Breast epithelium (tissue), 4 donors: ENCODE measurements at regions not wholly inside any gene's neighbourhood (a gene's known extent, or its start where the extent isn't known, plus 50 kb on each side); places are given as distances from the start of the nearest gene placed in this dataset.

ENCODE experiments used
- DNase-seq, 2 donors: peaks; one replicate each; pipeline ENCODE4 v3.0.0-alpha.2; 2019; ENCODE audit warnings: low spot score in 2 of 2
- H3K27ac ChIP-seq, 2 donors: fragments of 200-600 bp; sonication (generic) in 1 of 2; one replicate each; pipeline ENCODE4 v1.5.1; 2016 to 2019; ENCODE audit warnings: mild to moderate bottlenecking in 1 of 2
- H3K27me3 ChIP-seq, 2 donors: fragments of 200-600 bp; sonication (generic) in 1 of 2; one replicate each; pipeline versions ENCODE4 v1.5.1 to v1.6.0; 2017 to 2019; ENCODE audit warnings: control low read depth in 1 of 2, mild to moderate bottlenecking in 1 of 2
- H3K36me3 ChIP-seq: fragments of 200-600 bp; one replicate; pipeline ENCODE4 v1.5.1; 2019
- H3K4me1 ChIP-seq, 2 donors: fragments of 200-600 bp; sonication (generic); one replicate each; pipeline ENCODE4 v1.5.1; 2016 to 2019; ENCODE audit warnings: control low read depth in 1 of 2
- H3K4me3 ChIP-seq, 3 donors: fragments of 200-600 bp; sonication (generic); 1 replicate in 2 of 3; 2 replicates in 1 of 3; pipeline ENCODE4 v1.5.1; 2016 to 2019; ENCODE audit warnings: mild to moderate bottlenecking in 3 of 3, moderate library complexity in 2 of 3
- H3K9me3 ChIP-seq, 2 donors: fragments of 200-600 bp; sonication (generic) in 1 of 2; one replicate each; pipeline ENCODE4 v1.5.1; 2016 to 2019; ENCODE audit warnings: control low read depth in 1 of 2
- POLR2A ChIP-seq: fragments of 450-650 bp; IDR thresholded peaks from one replicate; pipeline ENCODE4 v1.6.1; 2016; ENCODE audit warnings: antibody characterized with exemption, mild to moderate bottlenecking, moderate library complexity
- POLR2AphosphoS5 ChIP-seq, 3 donors: sonication (generic); formaldehyde crosslinking; IDR thresholded peaks; one replicate each; pipeline ENCODE4 v1.6.1; 2017; ENCODE audit warnings: antibody characterized with exemption in 3 of 3
- intact Hi-C: fragments of 100-400 bp; cut with DNase I; formaldehyde crosslinking; loops from one replicate; pipeline ENCODE4 v1.15.1; 2023; ENCODE audit warnings: low total_unique reads
- TF ChIP-seq, protein P1 (sequence below), 3 donors: fragments of 450-650 bp; IDR thresholded peaks; one replicate each; pipeline ENCODE4 v1.5.1; 2016 to 2017; ENCODE audit warnings: antibody characterized with exemption in 3 of 3, mild to moderate bottlenecking in 3 of 3, moderate library complexity in 3 of 3

DNA sequence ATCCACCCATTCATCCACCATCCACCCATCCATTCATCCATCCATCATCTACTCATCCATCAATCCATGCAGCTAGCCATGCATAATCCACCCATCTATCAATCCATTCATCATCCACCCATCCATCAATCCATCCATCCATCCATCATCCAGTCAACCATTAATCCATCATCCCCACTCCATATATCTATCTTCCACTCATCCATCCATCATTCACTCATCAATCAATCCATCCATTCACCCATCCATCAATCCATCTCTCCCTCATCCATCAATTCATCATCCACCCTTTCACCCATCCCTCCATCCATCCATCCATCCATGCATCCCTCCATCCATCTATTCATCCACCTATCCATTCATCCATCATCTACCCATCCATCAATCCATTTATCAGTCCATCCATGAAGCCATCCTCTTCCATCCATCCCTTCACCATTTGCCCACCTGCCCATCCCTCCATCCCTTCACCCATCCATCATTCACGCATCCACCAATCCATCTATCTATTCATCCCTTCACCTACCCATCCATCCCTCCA lies 689.4 kb downstream of the BRD1 start:
- intact Hi-C loops: no loop called here
- Histone ChIP-seq H3K27ac (no peak overlapping the region), H3K9me3 (no peaks in the 10 kb centered on the region), H3K36me3 (no peaks in the 10 kb centered on the region), H3K4me3 (no peak overlapping the region), H3K27me3 (peaks cover 0 to 37% of the 10 kb centered on the region in 2 donors), H3K4me1 (no peaks in the 10 kb centered on the region)
- no peak for DNase-seq
- TF ChIP-seq, protein P1, sequence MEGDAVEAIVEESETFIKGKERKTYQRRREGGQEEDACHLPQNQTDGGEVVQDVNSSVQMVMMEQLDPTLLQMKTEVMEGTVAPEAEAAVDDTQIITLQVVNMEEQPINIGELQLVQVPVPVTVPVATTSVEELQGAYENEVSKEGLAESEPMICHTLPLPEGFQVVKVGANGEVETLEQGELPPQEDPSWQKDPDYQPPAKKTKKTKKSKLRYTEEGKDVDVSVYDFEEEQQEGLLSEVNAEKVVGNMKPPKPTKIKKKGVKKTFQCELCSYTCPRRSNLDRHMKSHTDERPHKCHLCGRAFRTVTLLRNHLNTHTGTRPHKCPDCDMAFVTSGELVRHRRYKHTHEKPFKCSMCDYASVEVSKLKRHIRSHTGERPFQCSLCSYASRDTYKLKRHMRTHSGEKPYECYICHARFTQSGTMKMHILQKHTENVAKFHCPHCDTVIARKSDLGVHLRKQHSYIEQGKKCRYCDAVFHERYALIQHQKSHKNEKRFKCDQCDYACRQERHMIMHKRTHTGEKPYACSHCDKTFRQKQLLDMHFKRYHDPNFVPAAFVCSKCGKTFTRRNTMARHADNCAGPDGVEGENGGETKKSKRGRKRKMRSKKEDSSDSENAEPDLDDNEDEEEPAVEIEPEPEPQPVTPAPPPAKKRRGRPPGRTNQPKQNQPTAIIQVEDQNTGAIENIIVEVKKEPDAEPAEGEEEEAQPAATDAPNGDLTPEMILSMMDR (IDR thresholded peaks at IDR 0.05): no peak
- no peak for TF ChIP-seq POLR2AphosphoS5 (IDR thresholded peaks at IDR 0.05)
- no peak for TF ChIP-seq POLR2A

DNA sequence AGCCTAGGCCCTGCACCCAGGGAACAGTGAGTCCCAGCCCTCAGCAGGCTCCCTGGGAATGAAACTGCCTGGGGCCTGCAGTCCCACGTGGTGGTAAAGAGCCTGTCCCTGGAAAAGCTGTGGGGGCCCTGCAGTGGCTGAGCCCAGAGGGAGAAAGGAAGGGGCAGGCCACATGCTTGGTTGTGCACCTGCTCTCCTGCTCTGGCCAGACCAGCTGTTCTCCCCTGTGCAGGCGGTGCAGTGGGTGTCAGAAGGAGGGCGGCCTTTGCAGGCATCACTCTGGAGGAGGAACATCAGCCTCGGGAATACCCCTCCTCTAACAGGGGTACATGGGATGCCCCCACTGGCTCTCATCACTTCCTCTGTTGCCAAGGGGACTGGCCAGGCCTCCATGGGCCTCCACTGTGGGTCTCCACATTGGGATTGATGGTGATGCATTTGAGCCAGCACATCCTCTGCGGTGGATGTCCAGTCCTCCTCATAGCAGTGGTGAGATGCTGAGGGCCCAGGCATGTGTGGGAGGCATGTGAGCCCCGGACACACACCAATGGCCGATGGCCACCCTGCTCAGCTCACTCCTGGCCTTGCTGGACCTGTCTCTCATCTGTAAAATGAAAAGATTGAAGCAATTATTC lies 690.4 kb downstream of the BRD1 start:
- intact Hi-C loops: no loop called here
- Histone ChIP-seq H3K27ac (no peak overlapping the region), H3K4me3 (no peak overlapping the region), H3K36me3 (no peaks in the 10 kb centered on the region), H3K9me3 (no peaks in the 10 kb centered on the region), H3K4me1 (no peaks in the 10 kb centered on the region), H3K27me3 (peaks cover 0 to 37% of the 10 kb centered on the region in 2 donors)
- DNase-seq: no peak
- no peak for TF ChIP-seq POLR2A
- TF ChIP-seq POLR2AphosphoS5 (IDR thresholded peaks at IDR 0.05): no peak
- TF ChIP-seq, protein P1 (IDR thresholded peaks at IDR 0.05): no peak

DNA sequence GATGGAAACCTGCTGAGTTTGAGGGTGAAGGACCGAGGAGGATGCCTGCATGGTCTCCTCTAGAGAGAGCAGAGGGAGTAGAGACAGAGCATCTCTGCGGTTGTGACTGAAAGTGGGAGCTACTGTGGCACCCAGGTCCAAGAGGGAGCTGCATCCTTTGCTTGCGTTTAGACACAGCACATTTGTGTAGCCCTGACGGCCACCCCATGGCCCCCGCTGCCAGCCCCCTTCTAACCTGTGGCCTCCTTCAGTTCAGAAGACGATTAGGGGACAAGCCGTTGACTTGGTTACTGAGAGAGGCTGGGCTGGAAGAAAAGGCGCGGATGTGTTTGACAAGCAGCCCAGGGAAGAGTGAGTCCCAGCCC lies 690.9 kb downstream of the BRD1 start:
- no peak for DNase-seq
- Histone ChIP-seq H3K4me3 (no peak overlapping the region), H3K4me1 (no peaks in the 10 kb centered on the region), H3K27me3 (peaks cover 0 to 35% of the 10 kb centered on the region in 2 donors), H3K36me3 (no peaks in the 10 kb centered on the region), H3K27ac (no peak overlapping the region), H3K9me3 (no peaks in the 10 kb centered on the region)
- no peak for TF ChIP-seq POLR2A
- TF ChIP-seq, protein P1 (IDR thresholded peaks at IDR 0.05): no peak
- TF ChIP-seq POLR2AphosphoS5 (IDR thresholded peaks at IDR 0.05): no peak
- intact Hi-C loops: no loop called here

DNA sequence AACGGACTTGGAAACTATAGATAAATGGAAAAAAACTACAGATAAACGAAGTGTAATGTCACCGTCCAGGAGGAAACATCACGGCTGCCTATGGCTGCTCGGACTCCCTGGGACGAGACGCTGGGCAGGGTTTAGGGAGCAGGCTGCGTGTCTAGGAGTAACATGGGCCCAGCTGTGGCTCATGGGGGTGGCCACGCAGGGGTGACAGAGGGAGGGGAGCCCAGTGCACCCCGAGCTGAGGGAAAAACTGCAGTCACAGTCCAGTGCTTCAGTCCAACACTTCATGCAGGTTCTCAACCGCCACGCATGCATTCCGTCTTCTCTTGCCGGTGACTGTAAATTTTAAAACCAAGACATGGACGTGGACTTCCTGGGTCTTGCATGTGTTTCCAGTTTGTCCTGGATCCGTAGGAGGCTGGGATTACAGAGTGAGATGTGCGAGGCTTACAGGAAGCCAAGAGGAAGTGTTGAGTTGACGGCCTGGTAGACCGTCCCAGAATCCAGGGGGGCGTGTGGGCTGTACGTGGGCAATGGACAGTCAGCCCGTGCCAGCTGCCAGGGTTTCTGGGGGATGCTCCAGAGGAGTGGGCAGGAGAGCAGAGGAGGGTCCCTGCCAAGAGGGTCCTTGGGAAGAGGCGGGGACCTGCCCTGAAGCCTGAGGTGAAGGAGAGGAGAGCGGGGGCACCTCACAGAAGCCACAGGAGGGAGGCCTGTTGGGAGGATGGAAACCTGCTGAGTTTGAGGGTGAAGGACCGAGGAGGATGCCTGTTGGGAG lies 691.4 kb downstream of the BRD1 start:
- no peaks in the 10 kb centered on the region for H3K9me3 ChIP-seq
- no peaks in the 10 kb centered on the region for H3K36me3 ChIP-seq
- no peak overlapping the region for H3K4me3 ChIP-seq
- TF ChIP-seq, protein P1 (IDR thresholded peaks at IDR 0.05): no peak
- no peak for TF ChIP-seq POLR2AphosphoS5 (IDR thresholded peaks at IDR 0.05)
- no peak for TF ChIP-seq POLR2A
- no peak for DNase-seq
- H3K27ac ChIP-seq: no peak overlapping the region
- H3K27me3 ChIP-seq: peaks cover 0 to 29% of the 10 kb centered on the region in 2 donors
- H3K4me1 ChIP-seq: no peaks in the 10 kb centered on the region
- intact Hi-C loops: no loop called here

DNA sequence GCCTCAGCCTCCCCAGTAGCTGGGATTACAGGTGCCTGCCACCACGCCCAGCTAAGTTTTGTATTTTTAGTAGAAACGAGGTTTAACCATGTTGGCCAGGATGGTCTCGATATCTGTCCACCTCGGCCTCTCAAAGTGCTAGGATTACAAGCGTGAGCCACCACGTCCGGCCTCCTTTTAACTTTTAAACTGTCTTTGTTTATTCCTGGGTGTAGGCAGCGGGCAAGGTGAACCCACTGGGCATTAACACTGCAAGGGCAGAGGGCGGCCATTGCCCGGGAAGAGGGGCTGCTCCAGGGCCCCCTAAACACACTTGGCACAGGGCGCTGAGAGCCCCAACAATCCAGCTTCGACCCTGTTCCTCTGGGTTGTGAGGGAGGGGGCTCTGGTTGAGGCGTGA lies 693.6 kb downstream of the BRD1 start:
- Histone ChIP-seq H3K36me3 (no peaks in the 10 kb centered on the region), H3K27ac (no peak overlapping the region), H3K4me1 (no peaks in the 10 kb centered on the region), H3K4me3 (no peak overlapping the region), H3K9me3 (no peaks in the 10 kb centered on the region), H3K27me3 (peaks cover 0 to 11% of the 10 kb centered on the region in 2 donors)
- TF ChIP-seq, protein P1 (IDR thresholded peaks at IDR 0.05): no peak
- TF ChIP-seq POLR2AphosphoS5 (IDR thresholded peaks at IDR 0.05) (no peak), POLR2A (no peak)
- DNase-seq: no peak
- intact Hi-C loops: no loop called here
